Astrocyte (in vitro differentiated cells and primary cell): ENCODE measurements at regions not wholly inside any gene's neighbourhood (a gene's known extent, or its start where the extent isn't known, plus 50 kb on each side); places are given as distances from the start of the nearest gene placed in this dataset.

Experiments
- DNase-seq: peaks from one replicate; pipeline ENCODE4 v3.0.0-alpha.2; 2010; ENCODE audit warnings: low read depth
- FAIRE-seq: peaks from 2 replicates; lab custom pipeline; 2011; peaks lifted over from hg19 to GRCh38; lab: Jason Lieb, UNC
- H2AFZ ChIP-seq: 2 replicates; pipeline ENCODE4 v1.6.0; 2012; ENCODE audit warnings: low read depth, low read length, inconsistent platforms
- H3K27ac ChIP-seq: 2 replicates; pipeline ENCODE4 v1.5.1; 2011; ENCODE audit warnings: low read depth, low read length, inconsistent platforms
- H3K27me3 ChIP-seq: 2 replicates; pipeline ENCODE4 v1.6.0; 2011; ENCODE audit warnings: low read length, inconsistent platforms; ENCODE audit not compliant: insufficient read depth
- H3K36me3 ChIP-seq: 2 replicates; pipeline ENCODE4 v1.5.1; 2011; ENCODE audit warnings: low read length, inconsistent platforms; ENCODE audit not compliant: insufficient read depth
- H3K4me1 ChIP-seq: 2 replicates; pipeline ENCODE4 v1.5.1; 2011; ENCODE audit warnings: low read length, inconsistent platforms; ENCODE audit not compliant: insufficient read depth
- H3K4me2 ChIP-seq: 2 replicates; pipeline ENCODE4 v1.6.0; 2012; ENCODE audit warnings: low read length, inconsistent platforms
- H3K4me3 ChIP-seq: 2 replicates; pipeline ENCODE4 v1.5.1; 2011; ENCODE audit warnings: low read depth, mild to moderate bottlenecking, low read length, inconsistent platforms; ENCODE audit not compliant: insufficient read depth
- H3K79me2 ChIP-seq: 2 replicates; pipeline ENCODE4 v1.6.0; 2012; ENCODE audit warnings: mild to moderate bottlenecking, low read length, inconsistent platforms; ENCODE audit not compliant: insufficient read depth
- H3K9ac ChIP-seq: 2 replicates; pipeline ENCODE4 v1.6.0; 2012; ENCODE audit warnings: mild to moderate bottlenecking, low read length, inconsistent platforms
- H3K9me3 ChIP-seq: 2 replicates; pipeline ENCODE4 v1.5.1; 2012; ENCODE audit warnings: low read depth, mild to moderate bottlenecking, low read length, inconsistent platforms; ENCODE audit not compliant: insufficient read depth
- H4K20me1 ChIP-seq: 2 replicates; pipeline ENCODE4 v1.6.0; 2012; ENCODE audit warnings: low read length, inconsistent platforms; ENCODE audit not compliant: insufficient read depth
- H3K27ac Mint-ChIP-seq: one replicate; pipeline ENCODE4 v1.8.0; 2021; ENCODE audit warnings: mild to moderate bottlenecking, mixed read lengths; ENCODE audit not compliant: unreplicated experiment
- H3K27me3 Mint-ChIP-seq: one replicate; pipeline ENCODE4 v1.8.0; 2021; ENCODE audit warnings: low read depth, mixed read lengths; ENCODE audit not compliant: unreplicated experiment
- H3K36me3 Mint-ChIP-seq: one replicate; pipeline ENCODE4 v1.8.0; 2021; ENCODE audit warnings: low read depth, mixed read lengths; ENCODE audit not compliant: unreplicated experiment
- H3K4me1 Mint-ChIP-seq: one replicate; pipeline ENCODE4 v1.8.0; 2021; ENCODE audit warnings: low read depth, mixed read lengths; ENCODE audit not compliant: unreplicated experiment
- H3K4me3 Mint-ChIP-seq: one replicate; pipeline ENCODE4 v1.8.0; 2021; ENCODE audit warnings: mild to moderate bottlenecking, moderate library complexity, mixed read lengths; ENCODE audit not compliant: unreplicated experiment
- H3K9me3 Mint-ChIP-seq: one replicate; pipeline ENCODE4 v1.8.0; 2021; ENCODE audit warnings: mild to moderate bottlenecking, mixed read lengths; ENCODE audit not compliant: unreplicated experiment
- EZH2 ChIP-seq: IDR thresholded peaks from 2 replicates; pipeline ENCODE4 v1.6.1; 2012; ENCODE audit warnings: mild to moderate bottlenecking, low read length, inconsistent platforms; ENCODE audit not compliant: insufficient read depth
- TF ChIP-seq, protein P1 (sequence below): IDR thresholded peaks from 2 replicates; pipeline ENCODE4 v1.5.1; 2011; ENCODE audit warnings: low read depth, mild to moderate bottlenecking, inconsistent platforms, low read length, moderate library complexity; ENCODE audit not compliant: insufficient read depth

DNA sequence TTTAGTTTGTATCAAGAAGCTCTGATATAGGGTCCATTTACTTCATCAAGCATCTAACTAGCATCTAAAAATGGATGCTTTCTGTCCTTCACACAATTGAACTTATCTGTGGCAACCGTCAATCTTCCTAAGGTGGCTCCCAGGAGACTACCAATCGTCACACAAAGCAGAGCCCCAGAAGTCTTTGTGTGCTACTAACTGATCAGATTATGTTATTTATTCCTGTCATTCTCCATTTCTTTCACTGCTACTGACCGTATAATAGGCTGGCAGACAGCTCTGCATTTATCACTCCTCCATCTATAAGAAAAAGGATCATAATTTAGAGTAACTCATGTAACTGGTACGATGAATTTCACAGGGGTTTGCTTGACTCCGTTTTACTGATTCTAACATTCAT, 585.0 kb upstream of the NXPH2 start:
- no peaks in the 10 kb centered on the region for H3K4me1 Mint-ChIP-seq
- FAIRE-seq (no peak), DNase-seq (no peak)
- Histone ChIP-seq H2AFZ (no peak overlapping the region), H3K27ac (no peak overlapping the region), H4K20me1 (no peaks in the 10 kb centered on the region), H3K27me3 (no peaks in the 10 kb centered on the region), H3K36me3 (no peaks in the 10 kb centered on the region), H3K9ac (no peak overlapping the region), H3K9me3 (no peaks in the 10 kb centered on the region), H3K4me2 (no peak overlapping the region), H3K79me2 (no peaks in the 10 kb centered on the region), H3K4me1 (no peaks in the 10 kb centered on the region), H3K4me3 (no peak overlapping the region)
- H3K27ac Mint-ChIP-seq: no peak overlapping the region
- no peaks in the 10 kb centered on the region for H3K36me3 Mint-ChIP-seq
- no peak overlapping the region for H3K4me3 Mint-ChIP-seq
- H3K27me3 Mint-ChIP-seq: no peaks in the 10 kb centered on the region
- no peaks in the 10 kb centered on the region for H3K9me3 Mint-ChIP-seq
- TF ChIP-seq EZH2: no peak
- TF ChIP-seq, protein P1, sequence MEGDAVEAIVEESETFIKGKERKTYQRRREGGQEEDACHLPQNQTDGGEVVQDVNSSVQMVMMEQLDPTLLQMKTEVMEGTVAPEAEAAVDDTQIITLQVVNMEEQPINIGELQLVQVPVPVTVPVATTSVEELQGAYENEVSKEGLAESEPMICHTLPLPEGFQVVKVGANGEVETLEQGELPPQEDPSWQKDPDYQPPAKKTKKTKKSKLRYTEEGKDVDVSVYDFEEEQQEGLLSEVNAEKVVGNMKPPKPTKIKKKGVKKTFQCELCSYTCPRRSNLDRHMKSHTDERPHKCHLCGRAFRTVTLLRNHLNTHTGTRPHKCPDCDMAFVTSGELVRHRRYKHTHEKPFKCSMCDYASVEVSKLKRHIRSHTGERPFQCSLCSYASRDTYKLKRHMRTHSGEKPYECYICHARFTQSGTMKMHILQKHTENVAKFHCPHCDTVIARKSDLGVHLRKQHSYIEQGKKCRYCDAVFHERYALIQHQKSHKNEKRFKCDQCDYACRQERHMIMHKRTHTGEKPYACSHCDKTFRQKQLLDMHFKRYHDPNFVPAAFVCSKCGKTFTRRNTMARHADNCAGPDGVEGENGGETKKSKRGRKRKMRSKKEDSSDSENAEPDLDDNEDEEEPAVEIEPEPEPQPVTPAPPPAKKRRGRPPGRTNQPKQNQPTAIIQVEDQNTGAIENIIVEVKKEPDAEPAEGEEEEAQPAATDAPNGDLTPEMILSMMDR: no peak

DNA sequence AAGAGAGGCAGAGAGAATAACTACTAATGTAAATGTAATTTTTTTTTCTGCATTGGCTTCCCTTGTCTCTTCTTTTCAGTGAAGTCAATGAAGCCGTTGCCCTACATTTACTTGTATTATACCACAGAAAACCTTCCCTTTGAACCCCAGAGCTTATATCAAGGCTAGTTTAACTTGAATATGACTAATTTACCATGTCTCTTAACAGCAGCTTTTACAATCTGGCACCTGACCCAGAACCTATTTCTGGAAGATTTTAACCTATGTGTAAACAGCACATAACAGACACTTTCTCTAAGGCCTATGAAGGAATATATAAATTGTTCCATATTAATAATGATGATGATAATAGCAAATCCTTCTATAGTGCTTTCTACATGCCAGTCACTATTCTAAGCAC, 580.5 kb upstream of the NXPH2 start:
- no peak overlapping the region for H3K4me2 ChIP-seq
- H3K27ac ChIP-seq: no peak overlapping the region
- H3K4me3 Mint-ChIP-seq: no peak overlapping the region
- H3K36me3 Mint-ChIP-seq: no peaks in the 10 kb centered on the region
- no peaks in the 10 kb centered on the region for H3K36me3 ChIP-seq
- no peak for FAIRE-seq
- no peaks in the 10 kb centered on the region for H3K79me2 ChIP-seq
- no peaks in the 10 kb centered on the region for H3K4me1 ChIP-seq
- H3K27me3 Mint-ChIP-seq: no peaks in the 10 kb centered on the region
- H3K9ac ChIP-seq: no peak overlapping the region
- no peaks in the 10 kb centered on the region for H3K9me3 Mint-ChIP-seq
- no peaks in the 10 kb centered on the region for H4K20me1 ChIP-seq
- no peak overlapping the region for H3K27ac Mint-ChIP-seq
- no peaks in the 10 kb centered on the region for H3K4me1 Mint-ChIP-seq
- no peak overlapping the region for H2AFZ ChIP-seq
- no peak for TF ChIP-seq EZH2
- TF ChIP-seq, protein P1: no peak
- no peak overlapping the region for H3K4me3 ChIP-seq
- no peak for DNase-seq
- H3K9me3 ChIP-seq: no peaks in the 10 kb centered on the region
- no peaks in the 10 kb centered on the region for H3K27me3 ChIP-seq

DNA sequence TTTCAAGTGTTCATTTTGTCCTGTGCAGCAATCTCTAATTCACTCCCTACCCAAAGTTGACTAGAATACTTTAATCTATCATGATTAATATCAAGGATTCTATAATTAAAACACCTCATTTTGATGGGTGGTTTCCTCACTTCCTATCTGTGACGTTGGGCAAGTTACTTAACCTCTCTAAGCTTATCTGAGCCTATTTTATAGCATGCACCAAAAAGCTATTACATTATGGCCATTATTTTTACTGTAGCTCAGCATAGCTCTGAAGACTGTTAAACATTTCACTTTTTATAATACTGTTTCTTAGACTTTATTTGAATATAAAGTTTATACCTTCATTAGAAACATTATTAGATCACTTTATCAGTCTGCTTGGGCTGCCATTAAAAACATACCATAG, 579.6 kb upstream of the NXPH2 start:
- TF ChIP-seq EZH2: no peak
- TF ChIP-seq, protein P1: no peak
- Mint-ChIP-seq H3K27me3 (no peaks in the 10 kb centered on the region), H3K27ac (no peak overlapping the region), H3K4me3 (no peak overlapping the region), H3K36me3 (no peaks in the 10 kb centered on the region), H3K9me3 (no peaks in the 10 kb centered on the region), H3K4me1 (no peaks in the 10 kb centered on the region)
- Histone ChIP-seq H3K9ac (no peak overlapping the region), H3K27me3 (no peaks in the 10 kb centered on the region), H3K9me3 (no peaks in the 10 kb centered on the region), H3K36me3 (no peaks in the 10 kb centered on the region), H3K4me1 (no peaks in the 10 kb centered on the region), H3K27ac (no peak overlapping the region), H3K4me3 (no peak overlapping the region), H3K79me2 (no peaks in the 10 kb centered on the region), H2AFZ (no peak overlapping the region), H4K20me1 (no peaks in the 10 kb centered on the region), H3K4me2 (no peak overlapping the region)
- no peak for DNase-seq
- FAIRE-seq: no peak
